Breast epithelium (tissue), 3 donors: ENCODE measurements at regions not wholly inside any gene's neighbourhood (a gene's known extent, or its start where the extent isn't known, plus 50 kb on each side); places are given as distances from the start of the nearest gene placed in this dataset.

Experiments
- CTCF ChIP-seq, 3 donors: fragments of 450-650 bp; IDR thresholded peaks; one replicate each; pipeline ENCODE4 v1.5.1; 2016 to 2017; ENCODE audit warnings: antibody characterized with exemption in 3 of 3, mild to moderate bottlenecking in 3 of 3, moderate library complexity in 3 of 3
- POLR2AphosphoS5 ChIP-seq, 3 donors: sonication (generic); formaldehyde crosslinking; IDR thresholded peaks; one replicate each; pipeline ENCODE4 v1.6.1; 2017; ENCODE audit warnings: antibody characterized with exemption in 3 of 3

DNA sequence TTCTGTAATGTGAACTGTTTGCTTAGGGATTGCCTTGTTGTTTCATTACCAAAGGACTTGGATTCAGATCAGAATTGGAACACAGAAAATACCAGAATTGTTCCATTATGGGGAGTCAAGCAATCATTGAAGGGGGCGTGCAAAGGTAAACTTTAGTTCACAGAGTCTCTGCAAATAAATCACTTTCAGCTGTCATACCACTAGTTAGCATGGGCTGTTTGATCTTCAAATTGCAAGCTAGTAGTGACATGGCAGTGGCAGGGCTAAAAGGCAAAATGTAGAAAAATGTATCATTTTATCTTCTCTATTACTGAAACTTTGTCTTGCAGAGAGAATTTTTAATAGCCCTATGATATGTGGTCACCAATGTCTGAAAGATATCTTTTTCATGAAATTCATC, 483.2 kb upstream of the NRSN1 start:
- no peak for TF ChIP-seq POLR2AphosphoS5 (IDR thresholded peaks at IDR 0.05)
- TF ChIP-seq CTCF (IDR thresholded peaks at IDR 0.05): no peak
